GM23248 (cell line): ENCODE measurements at regions not wholly inside any gene's neighbourhood (a gene's known extent, or its start where the extent isn't known, plus 50 kb on each side); places are given as distances from the start of the nearest gene placed in this dataset.

Source experiments
- EZH2 ChIP-seq: fragments of 200-600 bp; sonication (generic); IDR thresholded peaks from 2 replicates; pipeline ENCODE4 v1.6.1; 2018; ENCODE audit warnings: antibody characterized with exemption, mild to moderate bottlenecking; ENCODE audit not compliant: insufficient read depth, poor library complexity, severe bottlenecking
- EZH2phosphoT487 ChIP-seq: fragments of 200-600 bp; sonication (generic); IDR thresholded peaks from 2 replicates; pipeline ENCODE4 v1.6.1; 2018; ENCODE audit warnings: antibody characterized with exemption, moderate library complexity, mild to moderate bottlenecking, low read depth; ENCODE audit not compliant: insufficient read depth

- TF ChIP-seq EZH2phosphoT487 (no peak), EZH2 (no peak)
Measured at GRCh38 chr6:102766963-102767362, 1373.5 kb downstream of the GRIK2 start.
